ENCODE measurements at regions not wholly inside any gene's neighbourhood (a gene's known extent, or its start where the extent isn't known, plus 50 kb on each side); places are given as distances from the start of the nearest gene placed in this dataset.

DNA sequence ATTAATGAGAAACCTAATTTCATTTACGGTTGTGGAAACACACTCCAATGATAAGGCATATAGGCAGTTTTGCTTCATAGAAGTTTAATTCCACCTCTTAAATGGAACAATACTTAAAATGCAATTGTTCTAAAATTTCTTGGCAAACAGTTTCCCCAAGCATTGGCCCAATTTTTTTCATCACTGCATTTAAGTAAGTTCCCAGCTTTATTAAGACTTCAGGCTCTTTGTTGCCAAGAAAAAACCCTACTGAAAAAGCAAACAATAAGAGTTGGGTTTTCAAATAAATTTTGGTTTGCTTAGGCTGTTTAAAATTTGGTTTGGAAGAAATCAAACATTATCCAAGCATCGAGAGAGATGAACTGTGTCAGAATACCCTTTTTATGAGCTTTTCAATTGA is 690.9 kb upstream of the NRSN1 start:
- H2AFZ ChIP-seq (ENCODE audit: low read length): no peak overlapping the region

DNA sequence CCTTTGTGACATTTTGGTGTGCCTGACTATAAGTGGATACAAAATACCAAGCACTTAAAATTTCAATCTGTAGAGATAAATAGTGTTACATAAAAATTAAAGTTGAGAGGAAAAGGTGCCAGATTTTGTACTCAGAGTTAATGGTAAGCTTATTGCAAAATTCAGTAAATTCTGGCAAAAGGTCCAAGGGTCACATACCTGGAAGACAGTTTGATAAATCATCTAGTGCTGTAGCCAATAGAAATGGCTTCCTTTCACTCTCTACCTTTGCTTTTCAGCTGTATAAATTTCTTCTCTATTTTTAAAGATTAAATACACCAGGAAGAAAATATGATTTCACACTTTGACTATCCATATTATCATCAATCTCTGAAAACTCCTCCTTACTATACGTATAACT is 690.2 kb upstream of the NRSN1 start:
- Histone ChIP-seq H3K4me2 (ENCODE audit: insufficient read depth, low read length) (no peak overlapping the region), H3K27me3 (ENCODE audit: insufficient read depth, low read length) (no peaks in the 10 kb centered on the region), H4K20me1 (ENCODE audit: insufficient read depth, low read length) (no peaks in the 10 kb centered on the region), H3K36me3 (ENCODE audit: insufficient read depth, low read length) (no peaks in the 10 kb centered on the region), H3K79me2 (ENCODE audit: insufficient read depth, low read length) (no peaks in the 10 kb centered on the region), H3K9me3 (ENCODE audit: low read depth, low read length) (no peaks in the 10 kb centered on the region), H3K4me1 (ENCODE audit: insufficient read depth, low read length) (no peaks in the 10 kb centered on the region), H3K27ac (ENCODE audit: low read depth, low read length) (no peak overlapping the region), H2AFZ (ENCODE audit: low read length) (no peak overlapping the region), H3K4me3 (ENCODE audit: insufficient read depth, low read length) (no peak overlapping the region)
- DNase-seq (ENCODE audit: insufficient read length, low spot score, missing footprints): no peak
- TF ChIP-seq, protein P1, sequence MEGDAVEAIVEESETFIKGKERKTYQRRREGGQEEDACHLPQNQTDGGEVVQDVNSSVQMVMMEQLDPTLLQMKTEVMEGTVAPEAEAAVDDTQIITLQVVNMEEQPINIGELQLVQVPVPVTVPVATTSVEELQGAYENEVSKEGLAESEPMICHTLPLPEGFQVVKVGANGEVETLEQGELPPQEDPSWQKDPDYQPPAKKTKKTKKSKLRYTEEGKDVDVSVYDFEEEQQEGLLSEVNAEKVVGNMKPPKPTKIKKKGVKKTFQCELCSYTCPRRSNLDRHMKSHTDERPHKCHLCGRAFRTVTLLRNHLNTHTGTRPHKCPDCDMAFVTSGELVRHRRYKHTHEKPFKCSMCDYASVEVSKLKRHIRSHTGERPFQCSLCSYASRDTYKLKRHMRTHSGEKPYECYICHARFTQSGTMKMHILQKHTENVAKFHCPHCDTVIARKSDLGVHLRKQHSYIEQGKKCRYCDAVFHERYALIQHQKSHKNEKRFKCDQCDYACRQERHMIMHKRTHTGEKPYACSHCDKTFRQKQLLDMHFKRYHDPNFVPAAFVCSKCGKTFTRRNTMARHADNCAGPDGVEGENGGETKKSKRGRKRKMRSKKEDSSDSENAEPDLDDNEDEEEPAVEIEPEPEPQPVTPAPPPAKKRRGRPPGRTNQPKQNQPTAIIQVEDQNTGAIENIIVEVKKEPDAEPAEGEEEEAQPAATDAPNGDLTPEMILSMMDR (IDR thresholded peaks at IDR 0.05; ENCODE audit: extremely low read depth, low read depth, low read length): no peak

More for the DNA sequence above, 690.9 kb upstream of the NRSN1 start:
- Histone ChIP-seq H3K36me3 (ENCODE audit: insufficient read depth, low read length) (no peaks in the 10 kb centered on the region), H3K9me3 (ENCODE audit: low read depth, low read length) (no peaks in the 10 kb centered on the region), H3K27ac (ENCODE audit: low read depth, low read length) (no peak overlapping the region), H3K4me1 (ENCODE audit: insufficient read depth, low read length) (no peaks in the 10 kb centered on the region), H4K20me1 (ENCODE audit: insufficient read depth, low read length) (no peaks in the 10 kb centered on the region), H3K27me3 (ENCODE audit: insufficient read depth, low read length) (no peaks in the 10 kb centered on the region), H3K4me2 (ENCODE audit: insufficient read depth, low read length) (no peak overlapping the region), H3K4me3 (ENCODE audit: insufficient read depth, low read length) (no peak overlapping the region), H3K79me2 (ENCODE audit: insufficient read depth, low read length) (no peaks in the 10 kb centered on the region)
- DNase-seq (ENCODE audit: insufficient read length, low spot score, missing footprints): no peak
- TF ChIP-seq, protein P1 (IDR thresholded peaks at IDR 0.05; ENCODE audit: extremely low read depth, low read depth, low read length): no peak

DNA sequence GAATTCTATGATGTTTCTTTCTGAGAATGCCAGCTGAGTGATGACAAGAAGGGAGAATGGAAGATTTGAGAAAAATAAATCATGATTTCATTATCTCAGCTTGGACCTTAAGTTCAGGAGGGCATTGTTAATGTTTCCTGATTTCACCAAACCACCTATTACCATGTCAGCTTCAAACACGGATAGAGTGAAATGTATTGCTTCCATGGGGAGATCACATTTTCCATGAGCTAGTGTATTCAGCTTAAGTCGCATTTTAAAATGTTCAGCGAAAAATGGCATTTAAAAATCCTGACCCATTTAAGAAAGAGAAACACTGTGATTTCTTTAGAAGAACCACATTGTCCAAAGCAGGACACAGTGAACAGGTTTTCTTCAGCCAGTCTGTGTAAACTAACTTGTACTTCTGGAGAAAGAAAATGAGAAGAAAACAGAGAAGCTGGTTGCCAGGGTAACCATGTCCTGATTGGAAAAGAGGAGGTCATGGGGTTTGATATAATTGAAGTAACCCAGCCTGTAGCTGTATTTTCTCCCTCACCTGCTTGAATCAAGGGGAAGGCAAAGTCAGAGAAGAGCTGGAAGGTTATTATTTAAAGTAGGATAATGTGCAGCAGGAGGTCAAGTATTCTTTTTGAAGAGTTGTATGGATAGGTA is 684.1 kb upstream of the NRSN1 start:
- no peak for DNase-seq (ENCODE audit: insufficient read length, low spot score, missing footprints)
- TF ChIP-seq, protein P1 (IDR thresholded peaks at IDR 0.05; ENCODE audit: extremely low read depth, low read depth, low read length): no peak
- Histone ChIP-seq H3K4me2 (ENCODE audit: insufficient read depth, low read length) (no peak overlapping the region), H3K27ac (ENCODE audit: low read depth, low read length) (no peak overlapping the region), H3K36me3 (ENCODE audit: insufficient read depth, low read length) (no peaks in the 10 kb centered on the region), H2AFZ (ENCODE audit: low read length) (no peak overlapping the region), H4K20me1 (ENCODE audit: insufficient read depth, low read length) (no peaks in the 10 kb centered on the region), H3K27me3 (ENCODE audit: insufficient read depth, low read length) (no peaks in the 10 kb centered on the region), H3K79me2 (ENCODE audit: insufficient read depth, low read length) (no peaks in the 10 kb centered on the region), H3K4me3 (ENCODE audit: insufficient read depth, low read length) (no peak overlapping the region), H3K4me1 (ENCODE audit: insufficient read depth, low read length) (no peaks in the 10 kb centered on the region), H3K9me3 (ENCODE audit: low read depth, low read length) (no peaks in the 10 kb centered on the region)

DNA sequence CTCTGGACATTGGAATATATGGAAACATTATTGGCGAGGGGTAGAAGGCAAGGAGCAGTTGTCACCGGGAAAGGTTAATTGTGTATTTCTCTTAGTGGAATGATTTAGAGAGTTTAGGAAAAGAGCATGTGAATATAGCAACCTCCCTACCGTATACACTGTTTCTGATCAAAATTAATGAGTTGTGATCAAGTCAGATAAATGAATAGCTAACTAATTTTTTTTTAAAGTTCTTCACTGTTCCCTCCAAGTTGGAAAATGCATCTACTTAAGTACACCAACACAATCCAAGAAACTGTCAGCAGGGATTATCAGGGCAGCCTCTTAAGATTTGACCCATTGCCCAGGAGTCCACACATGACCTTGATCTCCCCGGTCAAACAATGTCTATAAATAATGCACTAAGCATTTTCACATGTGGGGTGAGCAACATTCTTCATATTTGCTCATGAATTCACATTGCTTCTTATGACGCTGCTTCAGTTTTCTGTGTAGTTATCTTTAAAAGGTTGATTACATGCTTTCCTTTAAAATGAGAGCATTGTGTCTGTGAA is 680.8 kb upstream of the NRSN1 start:
- Histone ChIP-seq H3K79me2 (ENCODE audit: insufficient read depth, low read length) (no peaks in the 10 kb centered on the region), H3K9me3 (ENCODE audit: low read depth, low read length) (no peaks in the 10 kb centered on the region), H4K20me1 (ENCODE audit: insufficient read depth, low read length) (no peaks in the 10 kb centered on the region), H3K27me3 (ENCODE audit: insufficient read depth, low read length) (no peaks in the 10 kb centered on the region), H3K27ac (ENCODE audit: low read depth, low read length) (no peak overlapping the region), H2AFZ (ENCODE audit: low read length) (no peak overlapping the region), H3K4me2 (ENCODE audit: insufficient read depth, low read length) (no peak overlapping the region), H3K4me3 (ENCODE audit: insufficient read depth, low read length) (no peak overlapping the region), H3K36me3 (ENCODE audit: insufficient read depth, low read length) (no peaks in the 10 kb centered on the region), H3K4me1 (ENCODE audit: insufficient read depth, low read length) (no peaks in the 10 kb centered on the region)
- DNase-seq (ENCODE audit: insufficient read length, low spot score, missing footprints): no peak
- TF ChIP-seq, protein P1 (IDR thresholded peaks at IDR 0.05; ENCODE audit: extremely low read depth, low read depth, low read length): no peak

Measured in osteoblast (primary cell).